GM12878 (cell line): ENCODE measurements at regions not wholly inside any gene's neighbourhood (a gene's known extent, or its start where the extent isn't known, plus 50 kb on each side); places are given as distances from the start of the nearest gene placed in this dataset.

ENCODE experiments used
- ATAC-seq: fragments of 200-7000 bp; cut with Tn5 transposase; 3 replicates; pipeline ENCODE4 v1.9.1; 2020; ENCODE audit warnings: mild to moderate bottlenecking, moderate library complexity
- BruUV-seq: library from RNA; stranded (reverse); fragments of 400-500 nt; replicated peaks from 2 replicates; lab custom pipeline; 2021; lab: Mats Ljungman, UMichigan
- CTCF ChIA-PET: fragments of 300-600 bp; sonication (Branson Sonifier 250); formaldehyde crosslinking; extraction: SDS; loops from one replicate; lab custom pipeline; 2021; ENCODE audit warnings: inconsistent platforms; lab: Yijun Ruan, JAX
- POLR2A ChIA-PET: fragments of 350-600 bp; formaldehyde crosslinking; extraction: SDS; loops from one replicate; lab custom pipeline; 2021; ENCODE audit warnings: inconsistent platforms; lab: Charles Lee
- RAD21 ChIA-PET: fragments of 300-600 bp; sonication (Branson Sonifier 250); formaldehyde crosslinking; loops from one replicate; lab custom pipeline; 2023; ENCODE audit warnings: antibody characterized with exemption; ENCODE audit not compliant: unreplicated experiment; lab: Charles Lee
- SMC1A ChIA-PET: fragments of 300-600 bp; sonication (Branson Sonifier 250); formaldehyde crosslinking; loops from one replicate; lab custom pipeline; 2023; ENCODE audit not compliant: unreplicated experiment, uncharacterized antibody; lab: Charles Lee
- DNase-seq: peaks from one replicate; pipeline ENCODE4 v3.0.0-alpha.2; 2011; ENCODE audit warnings: low read depth, low spot score
- FAIRE-seq: peaks from 3 replicates; lab custom pipeline; 2011; peaks lifted over from hg19 to GRCh38; lab: Jason Lieb, UNC
- H2AFZ ChIP-seq: 2 replicates; pipeline ENCODE4 v1.6.0; 2011; ENCODE audit warnings: low read depth, low read length, control low read depth; ENCODE audit not compliant: control insufficient read depth
- H3K27ac ChIP-seq: 2 replicates; pipeline ENCODE4 v1.5.1; 2011; ENCODE audit warnings: control low read depth; ENCODE audit not compliant: control insufficient read depth, insufficient read depth
- H3K27me3 ChIP-seq, 2 experiments: replicated peaks in 1 of 2; 2 replicates each; pipeline versions ENCODE4 v1.6.0 to v1.6.1; 2011; ENCODE audit warnings: low read length in 1 of 2; ENCODE audit not compliant: control insufficient read depth in 2 of 2, insufficient read depth in 2 of 2
- H3K36me3 ChIP-seq, 2 experiments: 2 replicates each; pipeline ENCODE4 v1.5.1; 2011; ENCODE audit warnings: low read length in 1 of 2; ENCODE audit not compliant: control insufficient read depth in 2 of 2, insufficient read depth in 2 of 2
- H3K4me1 ChIP-seq: 2 replicates; pipeline ENCODE4 v1.6.1; 2011; ENCODE audit warnings: mild to moderate bottlenecking, low read length, moderate library complexity, mixed read lengths; ENCODE audit not compliant: control insufficient read depth, insufficient read depth
- H3K4me2 ChIP-seq: 2 replicates; pipeline ENCODE4 v1.6.0; 2011; ENCODE audit warnings: control low read depth; ENCODE audit not compliant: control insufficient read depth, insufficient read depth
- H3K4me3 ChIP-seq: fragments of 200-600 bp; sonication (generic); 2 replicates; pipeline ENCODE4 v1.5.1; 2016
- H3K79me2 ChIP-seq: 2 replicates; pipeline ENCODE4 v1.6.0; 2011; ENCODE audit warnings: low read length; ENCODE audit not compliant: control insufficient read depth, insufficient read depth
- H3K9ac ChIP-seq: 2 replicates; pipeline ENCODE4 v1.8.0; 2011; ENCODE audit warnings: low read length, control low read depth, mixed read lengths; ENCODE audit not compliant: control insufficient read depth, insufficient read depth
- H3K9me3 ChIP-seq: replicated peaks from 3 replicates; pipeline ENCODE4 v1.5.1; 2011; ENCODE audit warnings: mild to moderate bottlenecking, low read length; ENCODE audit not compliant: control insufficient read depth, insufficient read depth
- H4K20me1 ChIP-seq: 2 replicates; pipeline ENCODE4 v1.6.0; 2011; ENCODE audit not compliant: control insufficient read depth, insufficient read depth
- CHD2 ChIP-seq: IDR thresholded peaks from 2 replicates; pipeline ENCODE4 v1.6.1; 2011; ENCODE audit warnings: low read depth, low read length, improper control_type of control experiment, borderline replicate concordance
- HCFC1 ChIP-seq: fragments of 150-350 bp; IDR thresholded peaks from 2 replicates; pipeline ENCODE4 v1.6.1; 2014; ENCODE audit warnings: low read length
- NFIC ChIP-seq: IDR thresholded peaks from 2 replicates; pipeline ENCODE4 v1.6.1; 2012; ENCODE audit warnings: low read depth, mild to moderate bottlenecking, inconsistent platforms, low read length, moderate library complexity
- NRF1 ChIP-seq: conservative IDR thresholded peaks from 2 replicates; pipeline ENCODE4 v1.6.1; 2011; ENCODE audit warnings: mild to moderate bottlenecking, low read depth, low read length, improper control_type of control experiment
- SMAD1 ChIP-seq: fragments of 450-650 bp; IDR thresholded peaks from 2 replicates; pipeline ENCODE4 v1.6.1; 2018; ENCODE audit warnings: mild to moderate bottlenecking, low read depth; ENCODE audit not compliant: partially characterized antibody
- SP1 ChIP-seq: IDR thresholded peaks from one replicate; pipeline ENCODE4 v1.6.1; 2011; ENCODE audit warnings: low read depth, low read length
- SREBF2 ChIP-seq: IDR thresholded peaks from 2 replicates; pipeline ENCODE4 v1.6.1; 2012; ENCODE audit warnings: mild to moderate bottlenecking, low read length
- TARDBP ChIP-seq: IDR thresholded peaks from 2 replicates; pipeline ENCODE4 v1.6.1; 2016; ENCODE audit warnings: borderline replicate concordance
- TCF7 ChIP-seq: IDR thresholded peaks from 2 replicates; pipeline ENCODE4 v1.6.1; 2014; ENCODE audit warnings: antibody characterized with exemption, borderline replicate concordance
- WRNIP1 ChIP-seq: IDR thresholded peaks from 2 replicates; pipeline ENCODE4 v1.6.1; 2011; ENCODE audit warnings: low read depth, low read length, improper control_type of control experiment, borderline replicate concordance
- ZNF217 ChIP-seq: fragments of 450-650 bp; IDR thresholded peaks from 2 replicates; pipeline ENCODE4 v1.6.1; 2017; ENCODE audit warnings: antibody characterized with exemption, mild to moderate bottlenecking
- WGBS: methylation state at CpG from one replicate; pipeline ENCODE4 v1.1.6; 2016; ENCODE audit warnings: low lambda C conversion rate; ENCODE audit not compliant: insufficient replicate concordance, insufficient coverage; ENCODE audit errors: missing lambda C conversion rate; 5-methylcytosine and 5-hydroxymethylcytosine counted together
- in situ Hi-C: fragments of 300-500 bp; cut with MboI; formaldehyde crosslinking; loops from 9 replicates; pipeline ENCODE4 v1.14.3; 2018; ENCODE audit warnings: mixed read lengths
- intact Hi-C: fragments of 100-400 bp; cut with micrococcal nuclease; formaldehyde crosslinking; loops from one replicate; pipeline ENCODE4 v1.14.2; 2022; ENCODE audit not compliant: unreplicated experiment
- TF ChIP-seq, protein P1 (sequence below), 3 experiments: IDR thresholded peaks in 2 of 3; conservative IDR thresholded peaks in 1 of 3; 2 replicates each; pipeline ENCODE4 v1.5.1; 2011; ENCODE audit warnings: low read depth in 3 of 3, low read length in 3 of 3, mild to moderate bottlenecking in 3 of 3, control low read depth in 2 of 3, moderate library complexity in 2 of 3, inconsistent platforms in 1 of 3, mixed read lengths in 1 of 3; ENCODE audit not compliant: control insufficient read depth in 2 of 3, insufficient read depth in 1 of 3; ENCODE audit errors: extremely low read depth in 1 of 3
- TF ChIP-seq, protein P2 (sequence below): fragments of 450-650 bp; IDR thresholded peaks from 2 replicates; pipeline ENCODE4 v1.6.1; 2017; ENCODE audit warnings: low read depth, mild to moderate bottlenecking, moderate library complexity
- TF ChIP-seq, protein P3 (sequence below): fragments of 450-650 bp; IDR thresholded peaks from 2 replicates; pipeline ENCODE4 v1.6.1; 2017; ENCODE audit warnings: borderline replicate concordance
- TF ChIP-seq, protein P4 (sequence below): fragments of 150-350 bp; IDR thresholded peaks from 2 replicates; pipeline ENCODE4 v1.6.1; 2014; ENCODE audit warnings: mild to moderate bottlenecking, low read depth, low read length
- TF ChIP-seq, protein P5 (sequence below): IDR thresholded peaks from 2 replicates; pipeline ENCODE4 v1.6.1; 2011; ENCODE audit warnings: borderline replicate concordance, low read depth, mild to moderate bottlenecking, moderate library complexity, low read length; ENCODE audit not compliant: insufficient read depth, poor library complexity, severe bottlenecking

DNA sequence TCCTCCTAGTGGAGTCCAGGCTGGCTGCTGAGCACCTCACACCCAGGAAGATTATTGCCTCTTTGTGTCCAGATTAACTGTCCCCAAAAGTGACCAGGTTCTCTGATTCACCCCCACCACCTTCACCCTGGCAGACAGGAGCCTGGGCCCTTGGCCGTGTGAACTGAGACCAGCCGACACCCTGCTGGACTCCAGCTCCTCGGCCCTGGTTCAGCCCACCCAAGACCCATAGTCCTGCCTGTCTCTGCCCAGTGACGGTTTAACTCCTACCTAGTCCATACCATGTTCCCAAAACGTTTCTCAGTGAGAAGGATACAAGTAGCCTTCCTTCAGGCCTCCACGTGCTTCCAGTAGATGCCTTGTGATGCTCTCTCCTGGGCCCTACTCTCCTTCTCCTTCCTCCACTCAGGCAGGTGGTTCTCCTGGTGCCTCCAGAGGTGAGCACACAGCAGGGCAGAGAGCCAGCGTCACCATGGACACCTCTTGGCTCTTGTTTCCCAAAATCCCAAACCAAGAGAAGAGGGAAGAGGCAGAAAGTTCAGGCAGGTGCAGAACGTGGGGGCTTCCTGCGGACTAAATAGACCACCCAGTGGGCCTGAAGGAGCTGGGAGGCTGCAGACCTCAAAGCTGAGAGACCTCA, 134.4 kb upstream of the CST7 start:
- Histone ChIP-seq H4K20me1 (no peaks in the 10 kb centered on the region), H3K36me3 (no peaks in the 10 kb centered on the region), H3K27me3 (no peaks in the 10 kb centered on the region), H2AFZ (no peak overlapping the region), H3K9ac (no peak overlapping the region), H3K27ac (no peak overlapping the region), H3K4me2 (no peak overlapping the region), H3K4me3 (no peak overlapping the region), H3K9me3 (no peaks in the 10 kb centered on the region), H3K79me2 (no peaks in the 10 kb centered on the region), H3K4me1 (peaks cover 4% of the 10 kb centered on the region)
- ATAC-seq (no peak), FAIRE-seq (no peak), DNase-seq (no peak)
- CTCF ChIA-PET: no interaction called here
- no TSS peak for BruUV-seq
- POLR2A ChIA-PET: no interaction called here
- RAD21 ChIA-PET: no interaction called here
- 38% methylated on average over 9 of the region's 9 CpGs for WGBS
- in situ Hi-C loops: no loop called here
- intact Hi-C loops: no loop called here
- SMC1A ChIA-PET: no interaction called here
- TF ChIP-seq, protein P1, sequence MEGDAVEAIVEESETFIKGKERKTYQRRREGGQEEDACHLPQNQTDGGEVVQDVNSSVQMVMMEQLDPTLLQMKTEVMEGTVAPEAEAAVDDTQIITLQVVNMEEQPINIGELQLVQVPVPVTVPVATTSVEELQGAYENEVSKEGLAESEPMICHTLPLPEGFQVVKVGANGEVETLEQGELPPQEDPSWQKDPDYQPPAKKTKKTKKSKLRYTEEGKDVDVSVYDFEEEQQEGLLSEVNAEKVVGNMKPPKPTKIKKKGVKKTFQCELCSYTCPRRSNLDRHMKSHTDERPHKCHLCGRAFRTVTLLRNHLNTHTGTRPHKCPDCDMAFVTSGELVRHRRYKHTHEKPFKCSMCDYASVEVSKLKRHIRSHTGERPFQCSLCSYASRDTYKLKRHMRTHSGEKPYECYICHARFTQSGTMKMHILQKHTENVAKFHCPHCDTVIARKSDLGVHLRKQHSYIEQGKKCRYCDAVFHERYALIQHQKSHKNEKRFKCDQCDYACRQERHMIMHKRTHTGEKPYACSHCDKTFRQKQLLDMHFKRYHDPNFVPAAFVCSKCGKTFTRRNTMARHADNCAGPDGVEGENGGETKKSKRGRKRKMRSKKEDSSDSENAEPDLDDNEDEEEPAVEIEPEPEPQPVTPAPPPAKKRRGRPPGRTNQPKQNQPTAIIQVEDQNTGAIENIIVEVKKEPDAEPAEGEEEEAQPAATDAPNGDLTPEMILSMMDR (IDR thresholded peaks at IDR 0.05 in 2 of 3, conservative IDR thresholded peaks at IDR 0.05 in 1 of 3; ENCODE audit: control insufficient read depth in 2 of 3, extremely low read depth in 1 of 3, insufficient read depth in 1 of 3, low read depth in 3 of 3, low read length in 3 of 3): no peak
- TF ChIP-seq SMAD1 (no peak), SREBF2 (no peak), TCF7 (no peak), SP1 (no peak), NRF1 (no peak), NFIC (no peak), CHD2 (no peak), ZNF217 (no peak), TARDBP (no peak), HCFC1 (no peak), WRNIP1 (no peak)
- TF ChIP-seq, protein P2, sequence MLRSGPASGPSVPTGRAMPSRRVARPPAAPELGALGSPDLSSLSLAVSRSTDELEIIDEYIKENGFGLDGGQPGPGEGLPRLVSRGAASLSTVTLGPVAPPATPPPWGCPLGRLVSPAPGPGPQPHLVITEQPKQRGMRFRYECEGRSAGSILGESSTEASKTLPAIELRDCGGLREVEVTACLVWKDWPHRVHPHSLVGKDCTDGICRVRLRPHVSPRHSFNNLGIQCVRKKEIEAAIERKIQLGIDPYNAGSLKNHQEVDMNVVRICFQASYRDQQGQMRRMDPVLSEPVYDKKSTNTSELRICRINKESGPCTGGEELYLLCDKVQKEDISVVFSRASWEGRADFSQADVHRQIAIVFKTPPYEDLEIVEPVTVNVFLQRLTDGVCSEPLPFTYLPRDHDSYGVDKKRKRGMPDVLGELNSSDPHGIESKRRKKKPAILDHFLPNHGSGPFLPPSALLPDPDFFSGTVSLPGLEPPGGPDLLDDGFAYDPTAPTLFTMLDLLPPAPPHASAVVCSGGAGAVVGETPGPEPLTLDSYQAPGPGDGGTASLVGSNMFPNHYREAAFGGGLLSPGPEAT: no peak
- TF ChIP-seq, protein P3, sequence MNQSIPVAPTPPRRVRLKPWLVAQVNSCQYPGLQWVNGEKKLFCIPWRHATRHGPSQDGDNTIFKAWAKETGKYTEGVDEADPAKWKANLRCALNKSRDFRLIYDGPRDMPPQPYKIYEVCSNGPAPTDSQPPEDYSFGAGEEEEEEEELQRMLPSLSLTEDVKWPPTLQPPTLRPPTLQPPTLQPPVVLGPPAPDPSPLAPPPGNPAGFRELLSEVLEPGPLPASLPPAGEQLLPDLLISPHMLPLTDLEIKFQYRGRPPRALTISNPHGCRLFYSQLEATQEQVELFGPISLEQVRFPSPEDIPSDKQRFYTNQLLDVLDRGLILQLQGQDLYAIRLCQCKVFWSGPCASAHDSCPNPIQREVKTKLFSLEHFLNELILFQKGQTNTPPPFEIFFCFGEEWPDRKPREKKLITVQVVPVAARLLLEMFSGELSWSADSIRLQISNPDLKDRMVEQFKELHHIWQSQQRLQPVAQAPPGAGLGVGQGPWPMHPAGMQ: no peak
- TF ChIP-seq, protein P4, sequence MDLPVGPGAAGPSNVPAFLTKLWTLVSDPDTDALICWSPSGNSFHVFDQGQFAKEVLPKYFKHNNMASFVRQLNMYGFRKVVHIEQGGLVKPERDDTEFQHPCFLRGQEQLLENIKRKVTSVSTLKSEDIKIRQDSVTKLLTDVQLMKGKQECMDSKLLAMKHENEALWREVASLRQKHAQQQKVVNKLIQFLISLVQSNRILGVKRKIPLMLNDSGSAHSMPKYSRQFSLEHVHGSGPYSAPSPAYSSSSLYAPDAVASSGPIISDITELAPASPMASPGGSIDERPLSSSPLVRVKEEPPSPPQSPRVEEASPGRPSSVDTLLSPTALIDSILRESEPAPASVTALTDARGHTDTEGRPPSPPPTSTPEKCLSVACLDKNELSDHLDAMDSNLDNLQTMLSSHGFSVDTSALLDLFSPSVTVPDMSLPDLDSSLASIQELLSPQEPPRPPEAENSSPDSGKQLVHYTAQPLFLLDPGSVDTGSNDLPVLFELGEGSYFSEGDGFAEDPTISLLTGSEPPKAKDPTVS: no peak
- TF ChIP-seq, protein P5, sequence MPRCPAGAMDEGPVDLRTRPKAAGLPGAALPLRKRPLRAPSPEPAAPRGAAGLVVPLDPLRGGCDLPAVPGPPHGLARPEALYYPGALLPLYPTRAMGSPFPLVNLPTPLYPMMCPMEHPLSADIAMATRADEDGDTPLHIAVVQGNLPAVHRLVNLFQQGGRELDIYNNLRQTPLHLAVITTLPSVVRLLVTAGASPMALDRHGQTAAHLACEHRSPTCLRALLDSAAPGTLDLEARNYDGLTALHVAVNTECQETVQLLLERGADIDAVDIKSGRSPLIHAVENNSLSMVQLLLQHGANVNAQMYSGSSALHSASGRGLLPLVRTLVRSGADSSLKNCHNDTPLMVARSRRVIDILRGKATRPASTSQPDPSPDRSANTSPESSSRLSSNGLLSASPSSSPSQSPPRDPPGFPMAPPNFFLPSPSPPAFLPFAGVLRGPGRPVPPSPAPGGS: no peak
